HepG2 (cell line): ENCODE measurements at regions not wholly inside any gene's neighbourhood (a gene's known extent, or its start where the extent isn't known, plus 50 kb on each side); places are given as distances from the start of the nearest gene placed in this dataset.

Experiments used
- ATAC-seq: fragments of 200-7000 bp; cut with Tn5 transposase; 3 replicates; pipeline ENCODE4 v1.9.1; 2020; ENCODE audit warnings: mild to moderate bottlenecking, moderate library complexity
- BruUV-seq: library from RNA; stranded (reverse); fragments of 400-500 nt; replicated peaks from 2 replicates; lab custom pipeline; 2021; lab: Mats Ljungman, UMichigan
- CTCF ChIA-PET: fragments of 300-600 bp; formaldehyde crosslinking; extraction: SDS; loops from one replicate; lab custom pipeline; 2021; ENCODE audit warnings: low total read pairs, inconsistent platforms, low intra/inter-chr PET ratio; lab: Yijun Ruan, JAX
- POLR2A ChIA-PET: fragments of 350-600 bp; sonication (Branson Sonifier 250); formaldehyde crosslinking; loops from one replicate; lab custom pipeline; 2020; ENCODE audit warnings: antibody characterized with exemption, inconsistent platforms; lab: Yijun Ruan, JAX
- DNase-seq: peaks from one replicate; pipeline ENCODE4 v3.0.0-alpha.2; 2015; ENCODE audit warnings: low spot score
- FAIRE-seq: peaks from 3 replicates; lab custom pipeline; 2011; peaks lifted over from hg19 to GRCh38; lab: Jason Lieb, UNC
- H2AFZ ChIP-seq: one replicate; pipeline ENCODE4 v1.6.1; 2011; ENCODE audit warnings: low read length, inconsistent platforms
- H3K27ac ChIP-seq: fragments of 300-600 bp; 3 replicates; pipeline ENCODE4 v1.8.0; 2011; ENCODE audit warnings: mixed run types, mild to moderate bottlenecking, mixed read lengths, low read length, inconsistent platforms; ENCODE audit not compliant: insufficient read depth; ENCODE audit errors: extremely low read length
- H3K27me3 ChIP-seq, 2 experiments: fragments of 200-600 bp in 1 of 2; 2 replicates in 1 of 2; 3 replicates in 1 of 2; pipeline versions ENCODE4 v1.6.0 to v1.8.0; 2011; ENCODE audit warnings: low read length in 2 of 2, mild to moderate bottlenecking in 2 of 2, moderate library complexity in 2 of 2, inconsistent platforms in 1 of 2; ENCODE audit not compliant: insufficient read depth in 2 of 2, control insufficient read depth in 1 of 2
- H3K36me3 ChIP-seq, 2 experiments: fragments of 200-600 bp in 1 of 2; replicated peaks in 1 of 2; 2 replicates in 1 of 2; 3 replicates in 1 of 2; pipeline versions ENCODE4 v1.5.1 to v1.8.0; 2011; ENCODE audit warnings: low read length in 2 of 2, inconsistent platforms in 1 of 2; ENCODE audit not compliant: insufficient read depth in 2 of 2, control insufficient read depth in 1 of 2
- H3K4me1 ChIP-seq: 2 replicates; pipeline ENCODE4 v1.5.1; 2012; ENCODE audit warnings: low read length, inconsistent platforms; ENCODE audit not compliant: insufficient read depth
- H3K4me2 ChIP-seq: 2 replicates; pipeline ENCODE4 v1.6.0; 2011; ENCODE audit warnings: low read depth, low read length, inconsistent platforms
- H3K4me3 ChIP-seq, 3 experiments: fragments of 200-600 bp in 1 of 3; sonication (generic), shearing (Covaris generic) in 1 of 3; replicated peaks in 1 of 3; 2 replicates each; pipeline ENCODE4 v1.5.1; 2011 to 2016; ENCODE audit warnings: low read length in 3 of 3, inconsistent platforms in 2 of 3, low read depth in 2 of 3, mild to moderate bottlenecking in 2 of 3, control low read depth in 1 of 3, mixed read lengths in 1 of 3; ENCODE audit not compliant: insufficient read depth in 1 of 3
- H3K79me2 ChIP-seq: one replicate; pipeline ENCODE4 v1.6.1; 2011; ENCODE audit warnings: low read length, inconsistent platforms; ENCODE audit not compliant: insufficient read depth
- H3K9ac ChIP-seq: 2 replicates; pipeline ENCODE4 v1.6.0; 2011; ENCODE audit warnings: mild to moderate bottlenecking, low read depth, low read length, inconsistent platforms; ENCODE audit not compliant: insufficient read depth
- H3K9me3 ChIP-seq: 2 replicates; pipeline ENCODE4 v1.5.1; 2012; ENCODE audit warnings: mild to moderate bottlenecking, low read length
- H4K20me1 ChIP-seq: 2 replicates; pipeline ENCODE4 v1.6.0; 2011; ENCODE audit warnings: inconsistent platforms, mild to moderate bottlenecking, low read length, moderate library complexity; ENCODE audit not compliant: insufficient read depth
- ARHGAP35 ChIP-seq: sonication (generic); formaldehyde crosslinking; IDR thresholded peaks from 2 replicates; pipeline ENCODE4 v1.9.0; 2022; ENCODE audit warnings: mild to moderate bottlenecking, inconsistent platforms, moderate library complexity, missing genetic modification reagents, borderline replicate concordance
- CBFB ChIP-seq: sonication (generic); formaldehyde crosslinking; IDR thresholded peaks from 2 replicates; pipeline ENCODE4 v1.4.0; 2020; ENCODE audit warnings: missing genetic modification reagents
- CHD4 ChIP-seq: fragments of 200-600 bp; sonication (generic); IDR thresholded peaks from 2 replicates; pipeline ENCODE4 v1.7.0; 2017; ENCODE audit warnings: mild to moderate bottlenecking, low read length, borderline replicate concordance
- FLYWCH1 ChIP-seq: sonication (generic); formaldehyde crosslinking; IDR thresholded peaks from 2 replicates; pipeline ENCODE4 v1.8.1; 2023; ENCODE audit warnings: mild to moderate bottlenecking, missing genetic modification reagents
- FOXK1 ChIP-seq: sonication (generic); formaldehyde crosslinking; IDR thresholded peaks from 2 replicates; pipeline ENCODE4 v1.4.0; 2020; ENCODE audit warnings: low read depth, missing genetic modification reagents, borderline replicate concordance
- GPN1 ChIP-seq: sonication (generic); formaldehyde crosslinking; IDR thresholded peaks from 2 replicates; pipeline ENCODE4 v1.5.1; 2020; ENCODE audit warnings: missing genetic modification reagents, borderline replicate concordance
- HDAC6 ChIP-seq: fragments of 200-600 bp; sonication (generic); IDR thresholded peaks from 2 replicates; pipeline ENCODE4 v1.7.0; 2017; ENCODE audit warnings: mild to moderate bottlenecking, antibody characterized with exemption, low read length, low read depth
- ISL2 ChIP-seq: sonication (generic); formaldehyde crosslinking; IDR thresholded peaks from 2 replicates; pipeline ENCODE4 v1.5.0; 2020; ENCODE audit warnings: missing genetic modification reagents
- KLF11 ChIP-seq: IDR thresholded peaks from 2 replicates; pipeline ENCODE4 v1.6.1; 2016; ENCODE audit warnings: missing compliant biosample characterization
- MYC ChIP-seq: sonication (generic); formaldehyde crosslinking; IDR thresholded peaks from 2 replicates; pipeline ENCODE4 v1.9.0; 2021; ENCODE audit warnings: missing genetic modification reagents, borderline replicate concordance
- NCOR1 ChIP-seq: fragments of 200-600 bp; sonication (generic); IDR thresholded peaks from 2 replicates; pipeline ENCODE4 v1.7.0; 2017; ENCODE audit warnings: antibody characterized with exemption, low read length, borderline replicate concordance
- PLRG1 ChIP-seq: fragments of 450-650 bp; conservative IDR thresholded peaks from 2 replicates; pipeline ENCODE4 v1.6.1; 2016
- PRMT3 ChIP-seq: sonication (generic); formaldehyde crosslinking; IDR thresholded peaks from 2 replicates; pipeline ENCODE4 v1.8.1; 2022; ENCODE audit warnings: low read depth, mild to moderate bottlenecking, moderate library complexity, missing genetic modification reagents, borderline replicate concordance
- SCMH1 ChIP-seq: sonication (generic); formaldehyde crosslinking; IDR thresholded peaks from 2 replicates; pipeline ENCODE4 v1.9.0; 2021; ENCODE audit warnings: missing genetic modification reagents, mild to moderate bottlenecking, borderline replicate concordance
- SIX1 ChIP-seq: sonication (generic); formaldehyde crosslinking; IDR thresholded peaks from 2 replicates; pipeline ENCODE4 v1.4.0; 2020; ENCODE audit warnings: missing genetic modification reagents, borderline replicate concordance
- SKI ChIP-seq: fragments of 450-650 bp; IDR thresholded peaks from one replicate; pipeline ENCODE4 v1.6.1; 2018; ENCODE audit warnings: mild to moderate bottlenecking; ENCODE audit not compliant: partially characterized antibody
- THYN1 ChIP-seq: sonication (generic); formaldehyde crosslinking; IDR thresholded peaks from 2 replicates; pipeline ENCODE4 v1.8.1; 2023; ENCODE audit warnings: low read depth, mild to moderate bottlenecking, moderate library complexity, missing genetic modification reagents, borderline replicate concordance
- U2AF1 ChIP-seq: fragments of 200-400 bp; formaldehyde crosslinking; optimal IDR thresholded peaks from 2 replicates; pipeline ENCODE3; 2017; ENCODE audit warnings: mild to moderate bottlenecking, low read depth, low read length
- ZNF446 ChIP-seq: sonication (generic); formaldehyde crosslinking; IDR thresholded peaks from 2 replicates; pipeline ENCODE4 v1.5.0; 2020; ENCODE audit warnings: mild to moderate bottlenecking, missing genetic modification reagents
- ZNF615 ChIP-seq: sonication (generic); formaldehyde crosslinking; IDR thresholded peaks from 2 replicates; pipeline ENCODE4 v1.5.0; 2020; ENCODE audit warnings: mild to moderate bottlenecking, missing genetic modification reagents, borderline replicate concordance
- ZNF672 ChIP-seq: sonication (generic); formaldehyde crosslinking; IDR thresholded peaks from 2 replicates; pipeline ENCODE4 v1.8.1; 2022; ENCODE audit warnings: missing genetic modification reagents
- ZNF768 ChIP-seq: sonication (generic); formaldehyde crosslinking; IDR thresholded peaks from 2 replicates; pipeline ENCODE4 v1.4.0; 2020; ENCODE audit warnings: missing genetic modification reagents
- ZNF772 ChIP-seq: sonication (generic); formaldehyde crosslinking; IDR thresholded peaks from 2 replicates; pipeline ENCODE4 v1.5.0; 2020; ENCODE audit warnings: mild to moderate bottlenecking, missing genetic modification reagents
- ZSCAN30 ChIP-seq: sonication (generic); formaldehyde crosslinking; IDR thresholded peaks from 2 replicates; pipeline ENCODE4 v1.5.0; 2020; ENCODE audit warnings: mild to moderate bottlenecking, missing genetic modification reagents
- WGBS: methylation state at CpG from one replicate; pipeline ENCODE4 v1.1.6; 2017; ENCODE audit warnings: low lambda C conversion rate; 5-methylcytosine and 5-hydroxymethylcytosine counted together
- in situ Hi-C: cut with HindIII; loops from 2 replicates; pipeline ENCODE4 v1.10.0; 2017; ENCODE audit warnings: low pct_unique_long_range_greater_than_20kb; ENCODE audit not compliant: extremely low pct_ligation_motif_present
- intact Hi-C: fragments of 100-400 bp; cut with micrococcal nuclease; formaldehyde crosslinking; loops from one replicate; pipeline ENCODE4 v1.10.0; 2022; ENCODE audit not compliant: unreplicated experiment
- TF ChIP-seq, protein P1 (sequence below): IDR thresholded peaks from 2 replicates; pipeline ENCODE4 v1.6.1; 2018; ENCODE audit warnings: missing genetic modification reagents, mild to moderate bottlenecking, missing compliant biosample characterization

DNA sequence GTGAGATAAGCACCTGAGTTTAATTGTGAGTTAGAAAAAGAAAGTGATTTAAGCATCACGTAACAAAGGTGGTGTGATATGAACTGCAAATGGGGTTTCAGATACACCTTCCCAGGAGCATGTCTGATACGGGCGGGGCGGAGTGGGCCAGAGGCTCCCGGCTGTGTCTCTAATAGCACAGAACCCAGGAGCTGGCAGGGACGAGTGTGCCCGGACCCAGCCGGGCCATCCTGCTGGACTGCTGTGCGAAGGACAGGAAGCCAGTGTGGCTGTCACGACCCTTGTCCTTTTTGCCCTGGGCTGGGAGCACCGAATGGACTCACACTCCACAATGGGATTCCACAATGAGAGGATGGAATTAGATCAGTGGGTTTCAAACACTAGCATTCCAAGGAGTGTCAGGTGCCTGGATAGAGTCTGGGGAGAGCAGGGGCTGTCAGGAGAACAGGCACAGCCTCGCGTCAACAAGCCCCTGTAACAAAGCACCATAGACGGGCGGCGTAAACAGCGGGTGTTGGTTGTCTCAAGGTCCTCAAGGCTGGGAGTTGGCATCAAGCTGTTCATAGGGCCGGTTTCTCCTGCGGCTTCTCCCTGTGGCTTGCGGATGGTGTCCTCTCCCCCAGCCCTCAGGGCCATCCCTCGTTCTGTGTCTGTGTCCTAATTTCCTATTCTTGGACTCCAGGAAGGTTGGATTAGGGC is 242.6 kb upstream of the PITRM1 start (continued):
- TF ChIP-seq PRMT3 (CRISPR knock-in tag) (no peak), THYN1 (CRISPR knock-in tag) (no peak), ZNF768 (CRISPR knock-in tag) (no peak), ZNF772 (CRISPR knock-in tag) (no peak), FLYWCH1 (no peak), GPN1 (CRISPR knock-in tag) (no peak), FOXK1 (CRISPR knock-in tag) (no peak), SIX1 (CRISPR knock-in tag) (no peak)

DNA sequence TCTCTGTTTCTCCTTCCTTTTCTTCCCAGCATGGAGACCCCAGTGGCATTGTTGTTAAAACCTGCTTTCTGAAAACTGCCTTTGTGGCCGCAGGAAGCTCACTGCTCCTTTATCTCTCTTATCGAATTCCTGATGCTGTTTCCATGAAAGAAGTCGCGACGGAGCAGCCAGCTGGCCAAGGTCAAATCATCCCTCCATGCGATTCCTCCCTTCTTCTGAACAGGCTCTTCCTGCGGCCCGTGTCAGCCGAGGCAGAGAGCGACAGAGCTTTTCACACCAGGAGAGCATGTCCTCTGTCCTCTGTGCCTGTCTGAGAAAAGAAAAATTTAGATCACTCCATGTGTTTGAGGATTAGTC is 242.1 kb upstream of the PITRM1 start:
- in situ Hi-C loops (no loop called here), intact Hi-C loops (no loop called here)
- H3K9me3 ChIP-seq: no peaks in the 10 kb centered on the region
- WGBS: 24% methylated on average over 10 of the region's 10 CpGs
- POLR2A ChIA-PET: no interaction called here
- H3K27ac ChIP-seq: no peak overlapping the region
- no peaks in the 10 kb centered on the region for H3K36me3 ChIP-seq
- FAIRE-seq (no peak), ATAC-seq (no peak), DNase-seq (no peak)
- H4K20me1 ChIP-seq: no peaks in the 10 kb centered on the region
- no peaks in the 10 kb centered on the region for H3K4me1 ChIP-seq
- H3K4me3 ChIP-seq: no peak overlapping the region
- H2AFZ ChIP-seq: no peak overlapping the region
- no peaks in the 10 kb centered on the region for H3K79me2 ChIP-seq
- H3K9ac ChIP-seq: no peak overlapping the region
- no TSS peak for BruUV-seq
- peaks cover 8 to 47% of the 10 kb centered on the region in 2 experiments; a peak in 3 of 5 replicates for H3K27me3 ChIP-seq
- CTCF ChIA-PET: no interaction called here
- H3K4me2 ChIP-seq: no peak overlapping the region
- no peak for TF ChIP-seq SKI
- no peak for TF ChIP-seq ZNF672
- no peak for TF ChIP-seq CBFB
- no peak for TF ChIP-seq MYC (CRISPR knock-in tag)
- no peak for TF ChIP-seq ZNF615 (CRISPR knock-in tag)
- TF ChIP-seq CHD4: no peak
- no peak for TF ChIP-seq ARHGAP35
- no peak for TF ChIP-seq NCOR1
- TF ChIP-seq ZSCAN30: no peak
- TF ChIP-seq U2AF1: no peak
- TF ChIP-seq PLRG1: no peak
- no peak for TF ChIP-seq ZNF446 (CRISPR knock-in tag)
- TF ChIP-seq ISL2 (CRISPR knock-in tag): no peak
- TF ChIP-seq SCMH1 (CRISPR knock-in tag): no peak
- TF ChIP-seq HDAC6: no peak
- no peak for TF ChIP-seq KLF11 (CRISPR knock-in tag)
- TF ChIP-seq, protein P1, sequence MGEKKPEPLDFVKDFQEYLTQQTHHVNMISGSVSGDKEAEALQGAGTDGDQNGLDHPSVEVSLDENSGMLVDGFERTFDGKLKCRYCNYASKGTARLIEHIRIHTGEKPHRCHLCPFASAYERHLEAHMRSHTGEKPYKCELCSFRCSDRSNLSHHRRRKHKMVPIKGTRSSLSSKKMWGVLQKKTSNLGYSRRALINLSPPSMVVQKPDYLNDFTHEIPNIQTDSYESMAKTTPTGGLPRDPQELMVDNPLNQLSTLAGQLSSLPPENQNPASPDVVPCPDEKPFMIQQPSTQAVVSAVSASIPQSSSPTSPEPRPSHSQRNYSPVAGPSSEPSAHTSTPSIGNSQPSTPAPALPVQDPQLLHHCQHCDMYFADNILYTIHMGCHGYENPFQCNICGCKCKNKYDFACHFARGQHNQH: no peak
